ENCODE measurements at regions not wholly inside any gene's neighbourhood (a gene's known extent, or its start where the extent isn't known, plus 50 kb on each side); places are given as distances from the start of the nearest gene placed in this dataset.

DNA sequence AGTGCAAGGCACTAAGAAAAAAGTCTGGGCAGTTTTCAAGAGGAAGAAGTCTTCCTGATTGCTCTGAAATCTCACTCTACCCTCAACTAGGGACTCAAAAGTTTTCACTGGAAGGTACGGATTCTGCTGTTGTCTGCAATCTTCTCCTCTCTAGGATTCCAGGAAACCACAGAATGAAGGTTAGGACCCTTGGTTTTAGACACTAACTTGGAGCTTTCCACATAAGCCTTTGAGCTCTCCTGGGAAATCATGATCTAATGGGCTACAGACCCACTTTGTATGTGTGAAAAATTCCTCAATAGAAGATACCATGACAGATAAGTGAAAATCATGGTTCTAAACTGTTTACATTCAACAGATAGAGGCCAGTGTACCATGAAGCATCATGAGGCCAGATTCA is 265.1 kb downstream of the PSAT1 start:
- CTCF ChIA-PET, result no interaction called here
- H3K36me3 Mint-ChIP-seq (ENCODE audit: low read depth), result no peaks in the 10 kb centered on the region
- H3K27me3 Mint-ChIP-seq, result no peaks in the 10 kb centered on the region
- no peak for DNase-seq
- H3K4me3 Mint-ChIP-seq, result no peak overlapping the region
- no peaks in the 10 kb centered on the region for H3K4me1 Mint-ChIP-seq
- POLR2A ChIA-PET, result no interaction called here
- TF ChIP-seq, protein P1, sequence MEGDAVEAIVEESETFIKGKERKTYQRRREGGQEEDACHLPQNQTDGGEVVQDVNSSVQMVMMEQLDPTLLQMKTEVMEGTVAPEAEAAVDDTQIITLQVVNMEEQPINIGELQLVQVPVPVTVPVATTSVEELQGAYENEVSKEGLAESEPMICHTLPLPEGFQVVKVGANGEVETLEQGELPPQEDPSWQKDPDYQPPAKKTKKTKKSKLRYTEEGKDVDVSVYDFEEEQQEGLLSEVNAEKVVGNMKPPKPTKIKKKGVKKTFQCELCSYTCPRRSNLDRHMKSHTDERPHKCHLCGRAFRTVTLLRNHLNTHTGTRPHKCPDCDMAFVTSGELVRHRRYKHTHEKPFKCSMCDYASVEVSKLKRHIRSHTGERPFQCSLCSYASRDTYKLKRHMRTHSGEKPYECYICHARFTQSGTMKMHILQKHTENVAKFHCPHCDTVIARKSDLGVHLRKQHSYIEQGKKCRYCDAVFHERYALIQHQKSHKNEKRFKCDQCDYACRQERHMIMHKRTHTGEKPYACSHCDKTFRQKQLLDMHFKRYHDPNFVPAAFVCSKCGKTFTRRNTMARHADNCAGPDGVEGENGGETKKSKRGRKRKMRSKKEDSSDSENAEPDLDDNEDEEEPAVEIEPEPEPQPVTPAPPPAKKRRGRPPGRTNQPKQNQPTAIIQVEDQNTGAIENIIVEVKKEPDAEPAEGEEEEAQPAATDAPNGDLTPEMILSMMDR (IDR thresholded peaks at IDR 0.05), result no peak
- no peaks in the 10 kb centered on the region for H3K9me3 Mint-ChIP-seq
- no peak overlapping the region for H3K27ac Mint-ChIP-seq
- intact Hi-C loops (cut with micrococcal nuclease), result no loop called here
- no peak for ATAC-seq (ENCODE audit: low read depth)

DNA sequence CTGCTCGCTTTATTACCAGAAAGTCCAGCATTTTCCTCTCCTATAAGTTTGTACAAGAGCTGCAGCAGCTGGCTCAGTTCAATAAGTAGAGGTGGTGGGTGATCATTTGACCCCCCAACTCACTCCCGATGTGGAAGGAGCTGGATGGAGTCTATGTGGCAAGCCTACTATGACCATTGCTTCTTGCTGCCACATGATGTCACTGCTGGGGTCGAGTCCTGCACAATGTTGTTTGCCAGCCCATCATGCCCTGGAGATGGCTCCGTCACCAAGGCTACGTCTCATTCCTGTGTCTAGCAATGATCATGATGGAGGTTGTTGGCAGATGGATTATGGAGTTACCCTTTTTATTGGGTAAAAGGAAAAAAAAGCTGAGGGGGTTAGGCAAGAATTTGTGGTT is 266.3 kb downstream of the PSAT1 start:
- Mint-ChIP-seq H3K4me1 (no peaks in the 10 kb centered on the region), H3K4me3 (no peak overlapping the region), H3K36me3 (ENCODE audit: low read depth) (no peaks in the 10 kb centered on the region), H3K27ac (no peak overlapping the region), H3K9me3 (no peaks in the 10 kb centered on the region), H3K27me3 (no peaks in the 10 kb centered on the region)
- ChIA-PET POLR2A (no interaction called here), CTCF (no interaction called here)
- ATAC-seq (ENCODE audit: low read depth) (no peak), DNase-seq (no peak)
- intact Hi-C loops (cut with micrococcal nuclease), result no loop called here
- TF ChIP-seq, protein P1 (IDR thresholded peaks at IDR 0.05), result no peak

DNA sequence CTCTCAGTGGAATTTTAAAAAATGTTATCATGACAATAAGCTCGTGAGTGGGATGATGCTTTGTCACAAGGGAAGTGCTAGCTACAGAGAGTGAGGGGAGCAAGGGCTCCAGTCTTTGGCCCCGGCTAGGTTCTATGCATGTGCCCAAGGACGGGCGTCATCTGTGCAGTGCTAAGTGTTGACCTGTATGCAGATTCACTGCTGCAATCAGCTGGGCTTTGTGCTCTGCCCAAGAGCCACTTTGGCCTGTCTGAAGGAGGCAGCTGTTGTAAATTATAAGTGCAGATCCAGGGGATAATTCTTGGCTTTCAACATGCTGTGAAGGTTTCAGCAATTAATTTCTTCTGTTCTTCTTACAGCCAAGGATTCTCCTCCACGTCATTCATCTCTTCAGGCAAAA is 268.6 kb downstream of the PSAT1 start:
- Mint-ChIP-seq H3K9me3 (no peaks in the 10 kb centered on the region), H3K36me3 (ENCODE audit: low read depth) (no peaks in the 10 kb centered on the region), H3K4me1 (no peaks in the 10 kb centered on the region), H3K27me3 (no peaks in the 10 kb centered on the region), H3K4me3 (no peak overlapping the region), H3K27ac (no peak overlapping the region)
- TF ChIP-seq, protein P1 (IDR thresholded peaks at IDR 0.05), result no peak
- intact Hi-C loops (cut with micrococcal nuclease), result no loop called here
- DNase-seq (no peak), ATAC-seq (ENCODE audit: low read depth) (no peak)
- ChIA-PET POLR2A (no interaction called here), CTCF (no interaction called here)

DNA sequence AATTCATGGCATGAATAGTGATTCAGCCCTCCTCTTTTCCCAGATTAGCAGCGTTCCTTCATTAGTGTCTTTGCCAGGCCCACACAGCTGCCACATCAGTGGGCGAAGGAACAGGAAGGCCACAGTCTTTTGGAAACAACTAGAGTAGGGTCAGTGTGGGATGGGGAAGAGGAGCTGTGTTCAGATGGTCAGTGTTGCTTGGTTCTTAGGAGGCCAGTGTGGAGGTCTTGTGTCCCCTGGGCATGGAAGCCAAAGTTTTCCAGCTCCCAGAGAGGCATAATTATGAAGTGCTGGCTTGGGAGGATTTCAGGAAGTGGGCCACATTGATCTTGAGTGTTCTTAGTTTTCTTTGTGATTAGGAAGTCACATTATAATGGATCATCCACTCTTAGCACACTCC is 269.6 kb downstream of the PSAT1 start:
- DNase-seq, result no peak
- TF ChIP-seq, protein P1 (IDR thresholded peaks at IDR 0.05), result no peak
- Mint-ChIP-seq H3K27me3 (no peaks in the 10 kb centered on the region), H3K4me3 (no peak overlapping the region), H3K36me3 (ENCODE audit: low read depth) (no peaks in the 10 kb centered on the region), H3K27ac (no peak overlapping the region), H3K4me1 (no peaks in the 10 kb centered on the region), H3K9me3 (no peaks in the 10 kb centered on the region)
- intact Hi-C loops (cut with micrococcal nuclease), result no loop called here
- ChIA-PET CTCF (no interaction called here), POLR2A (no interaction called here)
- no peak for ATAC-seq (ENCODE audit: low read depth)

DNA sequence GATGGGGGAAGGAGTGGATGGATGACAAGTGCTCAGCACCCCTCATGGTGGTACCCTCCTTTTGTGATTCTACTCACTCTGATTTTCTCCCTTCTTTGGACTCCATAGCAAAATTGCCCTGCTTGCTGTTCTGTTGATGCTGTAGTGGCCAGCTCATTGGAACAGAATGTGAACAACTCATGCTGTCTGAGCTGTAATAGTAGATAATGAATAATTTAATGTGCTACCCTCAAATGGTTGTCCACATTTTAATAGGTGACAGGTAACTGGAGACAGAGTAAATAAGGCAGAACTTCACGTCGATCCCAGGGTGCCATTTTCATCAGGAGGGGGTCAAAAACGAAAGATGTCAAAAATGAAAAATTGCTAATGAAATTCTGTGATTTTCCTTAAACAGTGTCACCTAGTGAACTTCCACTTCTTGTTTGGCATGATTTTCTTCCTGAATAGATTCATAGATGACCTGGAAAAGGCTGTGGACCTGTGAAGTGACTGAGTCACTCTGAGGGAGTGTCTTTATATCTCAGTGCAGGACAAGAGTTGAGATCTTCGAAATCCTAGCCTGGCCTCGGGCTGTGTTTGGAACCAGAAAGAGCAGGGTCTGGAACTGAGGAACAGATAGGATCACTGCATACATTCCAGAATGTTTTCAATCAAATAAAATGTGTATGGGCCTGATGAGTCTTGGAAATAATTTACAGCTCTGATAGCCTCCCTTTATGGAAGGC is 270.2 kb downstream of the PSAT1 start:
- Mint-ChIP-seq H3K27ac (no peak overlapping the region), H3K9me3 (no peaks in the 10 kb centered on the region), H3K4me1 (no peaks in the 10 kb centered on the region), H3K36me3 (ENCODE audit: low read depth) (no peaks in the 10 kb centered on the region), H3K27me3 (no peaks in the 10 kb centered on the region), H3K4me3 (no peak overlapping the region)
- CTCF ChIA-PET, result no interaction called here
- TF ChIP-seq, protein P1 (IDR thresholded peaks at IDR 0.05), result no peak
- intact Hi-C loops (cut with micrococcal nuclease), result no loop called here
- DNase-seq (no peak), ATAC-seq (ENCODE audit: low read depth) (no peak)
- POLR2A ChIA-PET, result no interaction called here
